ENCODE measurements at regions not wholly inside any gene's neighbourhood (a gene's known extent, or its start where the extent isn't known, plus 50 kb on each side); places are given as distances from the start of the nearest gene placed in this dataset.

- H3K27ac ChIP-seq, result no peak overlapping the region
- H3K36me3 ChIP-seq, result no peaks in the 10 kb centered on the region
- H3K4me3 ChIP-seq, result no peak overlapping the region
- no peak for DNase-seq (ENCODE audit: low spot score in 2 of 2)
- no peaks in the 10 kb centered on the region for H3K27me3 ChIP-seq
- TF ChIP-seq, protein P1, sequence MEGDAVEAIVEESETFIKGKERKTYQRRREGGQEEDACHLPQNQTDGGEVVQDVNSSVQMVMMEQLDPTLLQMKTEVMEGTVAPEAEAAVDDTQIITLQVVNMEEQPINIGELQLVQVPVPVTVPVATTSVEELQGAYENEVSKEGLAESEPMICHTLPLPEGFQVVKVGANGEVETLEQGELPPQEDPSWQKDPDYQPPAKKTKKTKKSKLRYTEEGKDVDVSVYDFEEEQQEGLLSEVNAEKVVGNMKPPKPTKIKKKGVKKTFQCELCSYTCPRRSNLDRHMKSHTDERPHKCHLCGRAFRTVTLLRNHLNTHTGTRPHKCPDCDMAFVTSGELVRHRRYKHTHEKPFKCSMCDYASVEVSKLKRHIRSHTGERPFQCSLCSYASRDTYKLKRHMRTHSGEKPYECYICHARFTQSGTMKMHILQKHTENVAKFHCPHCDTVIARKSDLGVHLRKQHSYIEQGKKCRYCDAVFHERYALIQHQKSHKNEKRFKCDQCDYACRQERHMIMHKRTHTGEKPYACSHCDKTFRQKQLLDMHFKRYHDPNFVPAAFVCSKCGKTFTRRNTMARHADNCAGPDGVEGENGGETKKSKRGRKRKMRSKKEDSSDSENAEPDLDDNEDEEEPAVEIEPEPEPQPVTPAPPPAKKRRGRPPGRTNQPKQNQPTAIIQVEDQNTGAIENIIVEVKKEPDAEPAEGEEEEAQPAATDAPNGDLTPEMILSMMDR (IDR thresholded peaks at IDR 0.05), result no peak
- TF ChIP-seq EP300 (IDR thresholded peaks at IDR 0.05), result no peak
- TF ChIP-seq POLR2A (IDR thresholded peaks at IDR 0.05), result no peak
- H3K9me3 ChIP-seq, result no peaks in the 10 kb centered on the region
- H3K4me1 ChIP-seq, result no peaks in the 10 kb centered on the region
Measured at GRCh38 chr12:84661786-84662185, 250.8 kb downstream of the SLC6A15 start.

- WGBS, 2 donors, result 76 to 77% methylated on average over 1 of the region's 1 CpG
- H3K36me3 ChIP-seq, result no peaks in the 10 kb centered on the region
- no peak overlapping the region for H3K27ac ChIP-seq
- no peaks in the 10 kb centered on the region for H3K9me3 ChIP-seq
- no peaks in the 10 kb centered on the region for H3K27me3 ChIP-seq
- TF ChIP-seq EP300 (IDR thresholded peaks at IDR 0.05) (no peak), POLR2A (IDR thresholded peaks at IDR 0.05) (no peak)
- TF ChIP-seq, protein P1 (IDR thresholded peaks at IDR 0.05), result no peak
- H3K4me3 ChIP-seq, result no peak overlapping the region
- H3K4me1 ChIP-seq, result no peaks in the 10 kb centered on the region
- DNase-seq (ENCODE audit: low spot score in 2 of 2), result no peak
Measured at GRCh38 chr12:84660139-84660538, 252.5 kb downstream of the SLC6A15 start.

- WGBS, 2 donors, result 51 to 67% methylated on average over 2 of the region's 2 CpGs
- Histone ChIP-seq H3K27me3 (no peaks in the 10 kb centered on the region), H3K4me3 (no peak overlapping the region), H3K27ac (no peak overlapping the region), H3K9me3 (no peaks in the 10 kb centered on the region), H3K36me3 (no peaks in the 10 kb centered on the region), H3K4me1 (no peaks in the 10 kb centered on the region)
- no peak for DNase-seq (ENCODE audit: low spot score in 2 of 2)
- no peak for TF ChIP-seq POLR2A (IDR thresholded peaks at IDR 0.05)
- no peak for TF ChIP-seq EP300 (IDR thresholded peaks at IDR 0.05)
- TF ChIP-seq, protein P1 (IDR thresholded peaks at IDR 0.05), result no peak
Measured at GRCh38 chr12:84658877-84659276, 253.7 kb downstream of the SLC6A15 start.

DNA sequence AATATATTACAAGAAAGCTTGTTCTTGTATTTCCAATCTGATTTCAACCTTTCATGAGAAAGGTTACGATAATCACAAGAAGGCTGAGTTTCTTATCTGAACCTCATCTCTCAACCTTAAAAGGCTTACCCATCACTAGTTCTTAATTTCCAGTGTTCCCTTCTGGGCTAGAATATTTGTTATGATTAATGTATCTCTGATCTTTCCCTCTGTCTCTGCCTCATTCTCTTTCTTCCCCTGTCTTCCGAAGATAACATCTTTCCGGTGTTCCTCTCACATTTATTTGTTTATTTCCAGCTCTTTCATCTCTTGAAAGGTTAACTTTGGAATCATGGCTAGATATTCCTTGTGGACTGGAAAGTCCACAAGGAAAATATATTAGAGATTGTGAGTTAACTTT, 255.9 kb downstream of the SLC6A15 start:
- TF ChIP-seq, protein P1 (IDR thresholded peaks at IDR 0.05), result no peak
- TF ChIP-seq EP300 (IDR thresholded peaks at IDR 0.05) (no peak), POLR2A (IDR thresholded peaks at IDR 0.05) (no peak)
- no peaks in the 10 kb centered on the region for H3K36me3 ChIP-seq
- H3K4me1 ChIP-seq, result no peaks in the 10 kb centered on the region
- no peak overlapping the region for H3K4me3 ChIP-seq
- no peak overlapping the region for H3K27ac ChIP-seq
- no peaks in the 10 kb centered on the region for H3K9me3 ChIP-seq
- H3K27me3 ChIP-seq, result no peaks in the 10 kb centered on the region
- no peak for DNase-seq (ENCODE audit: low spot score in 2 of 2)
- WGBS, 2 donors, result 40 to 46% methylated on average over 3 of the region's 3 CpGs

DNA sequence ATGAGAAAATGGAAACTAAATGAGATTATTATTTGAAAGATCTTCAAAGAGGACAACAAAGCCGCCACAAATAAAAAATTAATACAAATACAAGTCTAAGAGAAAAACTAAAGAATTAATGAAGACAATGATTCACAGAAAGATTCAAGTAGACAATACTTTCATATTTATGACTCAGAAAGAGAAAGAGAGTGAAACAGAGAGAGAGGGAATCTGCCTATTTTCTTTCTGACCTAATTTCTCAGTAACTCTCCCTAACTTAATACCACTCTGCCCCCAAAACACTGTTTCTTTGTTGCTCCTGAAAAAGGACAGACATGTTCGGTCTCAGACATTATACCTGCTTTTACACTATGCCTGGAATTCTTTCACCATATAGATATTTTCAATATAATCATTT, 259.1 kb downstream of the SLC6A15 start:
- no peak overlapping the region for H3K4me3 ChIP-seq
- H3K4me1 ChIP-seq, result no peaks in the 10 kb centered on the region
- TF ChIP-seq, protein P1 (IDR thresholded peaks at IDR 0.05), result no peak
- TF ChIP-seq EP300 (IDR thresholded peaks at IDR 0.05) (no peak), POLR2A (IDR thresholded peaks at IDR 0.05) (no peak)
- no peaks in the 10 kb centered on the region for H3K36me3 ChIP-seq
- H3K9me3 ChIP-seq, result no peaks in the 10 kb centered on the region
- H3K27ac ChIP-seq, result no peak overlapping the region
- DNase-seq (ENCODE audit: low spot score in 2 of 2), result no peak
- H3K27me3 ChIP-seq, result no peaks in the 10 kb centered on the region
- 81 to 92% methylated on average over 2 of the region's 2 CpGs for WGBS, 2 donors
